ENCODE measurements at regions not wholly inside any gene's neighbourhood (a gene's known extent, or its start where the extent isn't known, plus 50 kb on each side); places are given as distances from the start of the nearest gene placed in this dataset.

DNA sequence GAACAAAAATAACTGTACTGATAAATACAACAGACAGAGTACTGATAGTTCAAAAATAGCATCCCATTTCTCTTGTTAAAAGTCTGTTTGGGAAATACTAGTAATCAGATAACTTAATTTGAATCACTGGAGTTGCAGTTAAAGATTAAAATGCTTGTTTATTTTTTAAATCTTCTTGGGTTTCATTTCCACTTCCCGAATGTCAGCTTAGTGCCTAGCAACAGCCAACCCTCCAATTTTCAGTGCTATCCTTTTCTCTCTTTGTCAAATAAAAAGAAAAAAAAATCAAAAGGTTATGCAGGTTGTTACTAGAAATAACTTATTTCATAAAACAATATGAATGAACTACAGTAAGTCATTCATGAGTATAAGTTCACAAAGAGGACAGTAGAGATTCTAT lies 257.7 kb upstream of the STXBP5 start:
- H3K4me1 ChIP-seq (ENCODE audit: insufficient read depth, poor library complexity, severe bottlenecking) = no peaks in the 10 kb centered on the region
- no peaks in the 10 kb centered on the region for H3K36me3 ChIP-seq (ENCODE audit: low read depth)
- H3K9me3 ChIP-seq (ENCODE audit: severe bottlenecking) = peaks cover 2% of the 10 kb centered on the region
- TF ChIP-seq, protein P1, sequence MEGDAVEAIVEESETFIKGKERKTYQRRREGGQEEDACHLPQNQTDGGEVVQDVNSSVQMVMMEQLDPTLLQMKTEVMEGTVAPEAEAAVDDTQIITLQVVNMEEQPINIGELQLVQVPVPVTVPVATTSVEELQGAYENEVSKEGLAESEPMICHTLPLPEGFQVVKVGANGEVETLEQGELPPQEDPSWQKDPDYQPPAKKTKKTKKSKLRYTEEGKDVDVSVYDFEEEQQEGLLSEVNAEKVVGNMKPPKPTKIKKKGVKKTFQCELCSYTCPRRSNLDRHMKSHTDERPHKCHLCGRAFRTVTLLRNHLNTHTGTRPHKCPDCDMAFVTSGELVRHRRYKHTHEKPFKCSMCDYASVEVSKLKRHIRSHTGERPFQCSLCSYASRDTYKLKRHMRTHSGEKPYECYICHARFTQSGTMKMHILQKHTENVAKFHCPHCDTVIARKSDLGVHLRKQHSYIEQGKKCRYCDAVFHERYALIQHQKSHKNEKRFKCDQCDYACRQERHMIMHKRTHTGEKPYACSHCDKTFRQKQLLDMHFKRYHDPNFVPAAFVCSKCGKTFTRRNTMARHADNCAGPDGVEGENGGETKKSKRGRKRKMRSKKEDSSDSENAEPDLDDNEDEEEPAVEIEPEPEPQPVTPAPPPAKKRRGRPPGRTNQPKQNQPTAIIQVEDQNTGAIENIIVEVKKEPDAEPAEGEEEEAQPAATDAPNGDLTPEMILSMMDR (IDR thresholded peaks at IDR 0.05; ENCODE audit: poor library complexity, severe bottlenecking) = no peak
- no peak overlapping the region for H3K27ac ChIP-seq (ENCODE audit: poor library complexity, severe bottlenecking)
- H3K4me3 ChIP-seq (ENCODE audit: severe bottlenecking) = no peak overlapping the region
- DNase-seq (ENCODE audit: low spot score) = no peak
- no peaks in the 10 kb centered on the region for H3K27me3 ChIP-seq (ENCODE audit: insufficient read depth, poor library complexity, severe bottlenecking)
- no peak for ATAC-seq (ENCODE audit: low read depth)

DNA sequence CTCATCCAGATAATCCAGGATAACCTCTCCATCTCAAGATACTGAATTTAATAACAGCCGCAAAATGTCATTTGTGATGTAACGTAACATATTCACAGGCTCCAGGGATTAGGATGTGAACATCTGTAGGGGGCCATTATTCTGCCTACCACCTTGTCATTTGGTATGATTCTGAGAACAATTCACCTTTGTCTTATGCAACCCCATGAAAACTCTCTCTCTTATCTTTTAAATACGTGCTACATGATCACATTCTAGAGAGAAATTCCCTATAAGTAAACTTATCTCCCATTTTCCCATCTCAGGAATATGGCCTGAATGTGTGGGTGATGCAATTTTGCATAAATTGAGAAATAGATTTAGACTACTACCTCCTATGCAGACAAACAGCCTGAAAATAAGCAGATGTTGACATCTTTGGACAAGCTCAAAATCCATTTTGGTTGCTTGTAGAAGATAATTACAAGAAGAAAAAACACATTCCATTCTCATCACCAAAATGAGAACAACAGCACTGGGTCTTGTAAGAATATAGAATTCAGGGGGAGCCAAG lies 255.4 kb upstream of the STXBP5 start:
- Histone ChIP-seq H3K9me3 (ENCODE audit: severe bottlenecking) (no peaks in the 10 kb centered on the region), H3K27me3 (ENCODE audit: insufficient read depth, poor library complexity, severe bottlenecking) (no peaks in the 10 kb centered on the region), H3K4me3 (ENCODE audit: severe bottlenecking) (no peak overlapping the region), H3K36me3 (ENCODE audit: low read depth) (no peaks in the 10 kb centered on the region), H3K27ac (ENCODE audit: poor library complexity, severe bottlenecking) (no peak overlapping the region), H3K4me1 (ENCODE audit: insufficient read depth, poor library complexity, severe bottlenecking) (no peaks in the 10 kb centered on the region)
- DNase-seq (ENCODE audit: low spot score) (no peak), ATAC-seq (ENCODE audit: low read depth) (no peak)
- TF ChIP-seq, protein P1 (IDR thresholded peaks at IDR 0.05; ENCODE audit: poor library complexity, severe bottlenecking) = no peak

DNA sequence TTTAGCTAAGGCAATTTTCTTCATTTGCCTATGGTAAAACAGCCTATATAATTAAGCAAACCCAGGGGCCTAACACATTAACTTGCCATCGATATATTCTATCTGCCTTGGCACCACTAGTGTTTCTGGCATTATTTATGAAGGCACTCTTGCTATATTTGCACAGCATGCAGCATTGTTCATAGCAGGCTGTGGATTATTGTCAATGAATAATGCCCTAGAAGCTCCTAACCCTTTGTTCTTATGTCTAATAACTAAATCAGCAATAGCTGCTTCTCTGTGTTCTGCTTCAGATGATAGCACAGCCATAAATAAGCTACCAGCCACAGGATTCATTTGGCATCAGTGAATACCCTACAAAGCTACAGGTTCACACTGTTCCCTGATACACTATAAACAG lies 254.8 kb upstream of the STXBP5 start:
- no peak overlapping the region for H3K27ac ChIP-seq (ENCODE audit: poor library complexity, severe bottlenecking)
- no peak overlapping the region for H3K4me3 ChIP-seq (ENCODE audit: severe bottlenecking)
- H3K27me3 ChIP-seq (ENCODE audit: insufficient read depth, poor library complexity, severe bottlenecking) = no peaks in the 10 kb centered on the region
- DNase-seq (ENCODE audit: low spot score) (no peak), ATAC-seq (ENCODE audit: low read depth) (no peak)
- no peaks in the 10 kb centered on the region for H3K36me3 ChIP-seq (ENCODE audit: low read depth)
- H3K9me3 ChIP-seq (ENCODE audit: severe bottlenecking) = no peaks in the 10 kb centered on the region
- no peaks in the 10 kb centered on the region for H3K4me1 ChIP-seq (ENCODE audit: insufficient read depth, poor library complexity, severe bottlenecking)
- TF ChIP-seq, protein P1 (IDR thresholded peaks at IDR 0.05; ENCODE audit: poor library complexity, severe bottlenecking) = no peak

DNA sequence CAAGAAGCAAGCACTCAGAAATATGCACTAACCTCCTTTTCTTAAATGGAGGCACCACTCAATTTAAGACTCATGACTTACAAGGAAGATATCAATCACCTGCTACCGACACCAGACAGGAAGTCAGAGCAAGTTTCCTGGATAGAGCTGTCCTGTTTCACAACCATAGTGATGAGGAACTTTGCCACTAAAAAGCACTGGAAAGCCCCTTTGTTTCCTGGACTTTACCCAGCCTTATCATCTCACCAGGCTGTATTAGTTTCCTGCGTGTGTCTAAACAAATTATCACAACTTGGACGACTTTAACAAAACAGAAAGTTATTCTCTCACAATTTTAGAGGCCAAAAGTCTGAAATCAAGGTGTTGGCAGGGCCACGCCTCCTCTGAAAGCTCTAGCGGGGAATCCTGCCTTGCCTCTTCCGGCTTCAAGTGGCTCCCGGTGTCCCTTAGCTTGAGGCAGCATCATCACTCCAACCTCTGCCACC lies 253.8 kb upstream of the STXBP5 start:
- TF ChIP-seq, protein P1 (IDR thresholded peaks at IDR 0.05; ENCODE audit: poor library complexity, severe bottlenecking) = no peak
- ATAC-seq (ENCODE audit: low read depth) (no peak), DNase-seq (ENCODE audit: low spot score) (no peak)
- Histone ChIP-seq H3K36me3 (ENCODE audit: low read depth) (no peaks in the 10 kb centered on the region), H3K4me1 (ENCODE audit: insufficient read depth, poor library complexity, severe bottlenecking) (no peaks in the 10 kb centered on the region), H3K9me3 (ENCODE audit: severe bottlenecking) (no peaks in the 10 kb centered on the region), H3K27ac (ENCODE audit: poor library complexity, severe bottlenecking) (no peak overlapping the region), H3K4me3 (ENCODE audit: severe bottlenecking) (no peak overlapping the region), H3K27me3 (ENCODE audit: insufficient read depth, poor library complexity, severe bottlenecking) (no peaks in the 10 kb centered on the region)

DNA sequence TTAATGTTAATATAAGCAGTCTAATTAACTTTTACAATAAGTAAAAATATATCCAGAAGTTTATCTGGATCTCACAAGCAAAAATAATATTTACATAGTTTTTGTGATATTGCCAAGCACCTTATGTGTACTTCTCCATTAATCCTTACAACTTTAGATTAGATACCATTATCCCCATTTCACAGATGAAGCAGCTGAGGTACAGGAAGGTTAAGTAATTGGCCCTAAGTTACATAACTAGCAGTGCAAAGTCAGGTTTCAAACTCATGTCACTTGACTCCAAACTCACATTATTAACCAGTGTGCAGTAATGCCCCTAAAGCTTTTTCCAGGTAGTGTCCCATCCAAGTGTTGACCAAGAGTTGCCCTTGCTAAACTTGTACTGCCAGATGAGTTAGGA lies 248.6 kb upstream of the STXBP5 start:
- TF ChIP-seq, protein P1 (IDR thresholded peaks at IDR 0.05; ENCODE audit: poor library complexity, severe bottlenecking) = no peak
- Histone ChIP-seq H3K9me3 (ENCODE audit: severe bottlenecking) (no peaks in the 10 kb centered on the region), H3K27ac (ENCODE audit: poor library complexity, severe bottlenecking) (no peak overlapping the region), H3K4me1 (ENCODE audit: insufficient read depth, poor library complexity, severe bottlenecking) (no peaks in the 10 kb centered on the region), H3K27me3 (ENCODE audit: insufficient read depth, poor library complexity, severe bottlenecking) (no peaks in the 10 kb centered on the region), H3K36me3 (ENCODE audit: low read depth) (no peaks in the 10 kb centered on the region), H3K4me3 (ENCODE audit: severe bottlenecking) (no peak overlapping the region)
- ATAC-seq (ENCODE audit: low read depth) (no peak), DNase-seq (ENCODE audit: low spot score) (no peak)

Measured in RWPE2 (cell line).